Mammary epithelial cell (primary cell): ENCODE measurements at regions not wholly inside any gene's neighbourhood (a gene's known extent, or its start where the extent isn't known, plus 50 kb on each side); places are given as distances from the start of the nearest gene placed in this dataset.

ENCODE experiments used
- CTCF ChIP-seq, 2 donors: IDR thresholded peaks in 1 of 2; conservative IDR thresholded peaks in 1 of 2; 2 replicates each; pipeline ENCODE4 v1.5.1; 2011 to 2012; ENCODE audit warnings: inconsistent platforms in 2 of 2, low read length in 2 of 2, mild to moderate bottlenecking in 2 of 2, control low read depth in 1 of 2, low read depth in 1 of 2; ENCODE audit not compliant: insufficient read depth in 1 of 2; ENCODE audit errors: extremely low read depth in 1 of 2
- EZH2 ChIP-seq: IDR thresholded peaks from 2 replicates; pipeline ENCODE4 v1.6.1; 2012; ENCODE audit warnings: low read length, inconsistent platforms, borderline replicate concordance

GRCh38 chr1:219549215-219549614 lies 63.7 kb downstream of the ZC3H11B start:
- TF ChIP-seq CTCF (conservative IDR thresholded peaks at IDR 0.05 in 1 of 2, IDR thresholded peaks at IDR 0.05 in 1 of 2; ENCODE audit: extremely low read depth in 1 of 2, insufficient read depth in 1 of 2, low read depth in 1 of 2, low read length in 2 of 2) (no peak), EZH2 (no peak)
